Esophagus squamous epithelium (tissue), 5 donors: ENCODE measurements at regions not wholly inside any gene's neighbourhood (a gene's known extent, or its start where the extent isn't known, plus 50 kb on each side); places are given as distances from the start of the nearest gene placed in this dataset.

Source experiments
- DNase-seq: peaks from one replicate; lab custom pipeline; 2025; lab: John Stamatoyannopoulos, UW
- H3K27ac ChIP-seq, 4 donors: fragments of 200-600 bp; sonication (generic); one replicate each; pipeline ENCODE4 v1.5.1; 2016 to 2019; ENCODE audit warnings: mild to moderate bottlenecking in 1 of 4
- H3K27me3 ChIP-seq, 4 donors: fragments of 200-600 bp; sonication (generic); 1 replicate in 3 of 4; 2 replicates in 1 of 4; pipeline versions ENCODE4 v1.5.1 to v1.6.0; 2017 to 2021; ENCODE audit warnings: antibody characterized with exemption in 1 of 4
- H3K36me3 ChIP-seq, 3 donors: fragments of 200-600 bp; sonication (generic); one replicate each; pipeline ENCODE4 v1.5.1; 2016 to 2019
- H3K4me1 ChIP-seq, 3 donors: fragments of 200-600 bp; sonication (generic); one replicate each; pipeline ENCODE4 v1.5.1; 2017 to 2019
- H3K4me3 ChIP-seq, 4 donors: fragments of 200-600 bp; sonication (generic); 1 replicate in 3 of 4; 2 replicates in 1 of 4; pipeline ENCODE4 v1.5.1; 2016 to 2019; ENCODE audit warnings: mild to moderate bottlenecking in 2 of 4, moderate library complexity in 1 of 4
- H3K9me3 ChIP-seq, 3 donors: fragments of 200-600 bp; sonication (generic); one replicate each; pipeline ENCODE4 v1.5.1; 2016 to 2019
- POLR2A ChIP-seq, 4 donors: fragments of 450-650 bp; IDR thresholded peaks; one replicate each; pipeline ENCODE4 v1.6.1; 2017; ENCODE audit warnings: antibody characterized with exemption in 4 of 4, mild to moderate bottlenecking in 4 of 4, moderate library complexity in 3 of 4
- WGBS, 2 donors: methylation state at CpG; one replicate each; pipeline ENCODE4 v1.1.5; 2018; 5-methylcytosine and 5-hydroxymethylcytosine counted together
- intact Hi-C: fragments of 100-400 bp; cut with DNase I; formaldehyde crosslinking; loops from one replicate; pipeline ENCODE4 v1.15.0; 2022
- TF ChIP-seq, protein P1 (sequence below), 6 experiments: fragments of 450-650 bp in 4 of 6; fragments of 200-600 bp in 2 of 6; sonication (generic) in 2 of 6; IDR thresholded peaks; one replicate each; pipeline ENCODE4 v1.5.1; 2016 to 2019; ENCODE audit warnings: antibody characterized with exemption in 6 of 6, mild to moderate bottlenecking in 4 of 6, moderate library complexity in 4 of 6
- donor health status: DM: yes; HTN: yes; CAD: no.

DNA sequence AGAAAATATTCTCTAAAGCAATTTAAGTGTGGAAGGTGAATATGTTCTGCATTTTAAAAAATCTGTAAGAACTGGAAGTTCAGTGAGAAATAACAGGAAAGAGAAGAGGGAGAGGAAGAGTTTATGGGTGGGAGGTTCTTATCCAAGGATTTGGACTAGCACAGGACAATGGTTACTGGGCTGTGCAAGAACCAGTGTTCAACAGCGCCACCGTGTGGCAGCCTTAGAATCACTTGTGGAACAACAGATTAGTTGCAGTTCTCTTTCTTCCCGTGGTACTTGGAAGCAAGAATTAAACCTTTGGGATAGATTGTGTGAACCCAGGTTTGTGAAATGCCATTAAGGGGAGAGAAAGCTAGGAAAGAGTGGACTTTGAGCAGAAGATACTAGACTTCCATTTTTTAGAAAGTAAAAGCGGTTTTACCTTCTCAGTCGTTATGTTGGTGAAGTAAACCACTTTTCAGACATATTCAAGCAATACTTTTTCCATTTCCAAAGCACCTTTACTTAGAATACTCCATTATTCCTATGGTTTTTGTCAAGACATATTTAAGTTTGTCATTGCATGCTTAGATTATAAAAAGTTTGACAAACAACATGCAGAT lies 436.7 kb downstream of the RNF144B start:
- Histone ChIP-seq H3K9me3 (peaks cover 0 to 27% (median 21%) of the 10 kb centered on the region in 3 donors), H3K4me1 (no peaks in the 10 kb centered on the region), H3K27ac (no peak overlapping the region), H3K4me3 (no peak overlapping the region), H3K27me3 (no peaks in the 10 kb centered on the region), H3K36me3 (no peaks in the 10 kb centered on the region)
- TF ChIP-seq, protein P1, sequence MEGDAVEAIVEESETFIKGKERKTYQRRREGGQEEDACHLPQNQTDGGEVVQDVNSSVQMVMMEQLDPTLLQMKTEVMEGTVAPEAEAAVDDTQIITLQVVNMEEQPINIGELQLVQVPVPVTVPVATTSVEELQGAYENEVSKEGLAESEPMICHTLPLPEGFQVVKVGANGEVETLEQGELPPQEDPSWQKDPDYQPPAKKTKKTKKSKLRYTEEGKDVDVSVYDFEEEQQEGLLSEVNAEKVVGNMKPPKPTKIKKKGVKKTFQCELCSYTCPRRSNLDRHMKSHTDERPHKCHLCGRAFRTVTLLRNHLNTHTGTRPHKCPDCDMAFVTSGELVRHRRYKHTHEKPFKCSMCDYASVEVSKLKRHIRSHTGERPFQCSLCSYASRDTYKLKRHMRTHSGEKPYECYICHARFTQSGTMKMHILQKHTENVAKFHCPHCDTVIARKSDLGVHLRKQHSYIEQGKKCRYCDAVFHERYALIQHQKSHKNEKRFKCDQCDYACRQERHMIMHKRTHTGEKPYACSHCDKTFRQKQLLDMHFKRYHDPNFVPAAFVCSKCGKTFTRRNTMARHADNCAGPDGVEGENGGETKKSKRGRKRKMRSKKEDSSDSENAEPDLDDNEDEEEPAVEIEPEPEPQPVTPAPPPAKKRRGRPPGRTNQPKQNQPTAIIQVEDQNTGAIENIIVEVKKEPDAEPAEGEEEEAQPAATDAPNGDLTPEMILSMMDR (IDR thresholded peaks at IDR 0.05): peak in 2 of 6 experiments; percentile 34 to 65
- TF ChIP-seq POLR2A (IDR thresholded peaks at IDR 0.05): no peak
- intact Hi-C loops: no loop called here
- 49 to 56% methylated on average over 5 of the region's 5 CpGs for WGBS, 2 donors
- no peak for DNase-seq

DNA sequence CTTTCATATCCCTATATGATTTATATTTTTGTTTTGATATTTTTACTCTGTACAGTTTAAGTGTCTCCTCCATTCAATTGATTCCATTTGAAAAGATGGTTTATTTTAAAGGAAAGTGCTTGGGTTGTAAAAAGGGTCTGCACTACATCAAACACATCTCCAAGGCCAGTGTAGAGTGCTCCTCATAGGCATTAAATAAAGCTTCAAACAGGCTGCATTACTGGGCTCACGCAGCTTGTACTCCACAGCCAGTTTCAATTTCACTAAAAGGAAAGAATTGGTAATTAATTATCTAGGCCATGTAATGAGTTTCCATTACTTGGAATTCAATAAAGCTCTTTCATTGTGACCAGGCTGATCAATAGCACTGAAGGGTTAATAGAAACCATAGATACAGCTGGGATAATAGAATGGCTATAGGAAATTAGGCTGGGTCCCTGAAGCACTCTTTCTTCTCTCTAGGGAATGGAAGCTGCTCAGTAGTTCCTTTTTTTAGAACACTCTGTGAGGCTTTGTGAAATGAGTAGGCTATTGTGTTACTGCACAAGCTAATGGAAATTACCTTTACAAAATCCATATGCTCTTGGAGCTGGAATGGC lies 442.2 kb downstream of the RNF144B start:
- 58 to 83% methylated on average over 1 of the region's 1 CpG for WGBS, 2 donors
- no peak for DNase-seq
- H3K4me1 ChIP-seq: no peaks in the 10 kb centered on the region
- H3K36me3 ChIP-seq: no peaks in the 10 kb centered on the region
- H3K9me3 ChIP-seq: peaks cover 0 to 6% (median 4%) of the 10 kb centered on the region in 3 donors
- TF ChIP-seq POLR2A (IDR thresholded peaks at IDR 0.05): no peak
- TF ChIP-seq, protein P1 (IDR thresholded peaks at IDR 0.05): no peak
- H3K27me3 ChIP-seq: no peaks in the 10 kb centered on the region
- H3K27ac ChIP-seq: no peak overlapping the region
- intact Hi-C loops: no loop called here
- H3K4me3 ChIP-seq: no peak overlapping the region

DNA sequence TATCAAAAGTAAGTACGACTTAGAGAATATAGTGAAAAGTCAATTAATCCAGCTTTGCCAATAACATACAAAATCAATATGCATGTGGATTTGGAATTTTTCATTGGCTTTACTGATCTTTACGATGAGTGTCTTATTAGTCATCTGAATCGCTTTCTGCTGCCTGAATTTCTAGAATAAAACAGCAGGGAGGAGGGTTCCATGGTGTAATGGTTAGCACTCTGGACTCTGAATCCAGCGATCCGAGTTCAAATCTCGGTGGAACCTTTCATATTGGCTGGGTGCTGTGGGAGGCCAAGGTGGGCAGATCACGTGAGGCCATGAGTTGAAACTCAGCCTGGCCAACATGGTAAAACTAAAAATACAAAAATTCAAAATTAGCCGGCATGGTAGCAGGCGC lies 448.8 kb downstream of the RNF144B start:
- TF ChIP-seq, protein P1 (IDR thresholded peaks at IDR 0.05): no peak
- TF ChIP-seq POLR2A (IDR thresholded peaks at IDR 0.05): no peak
- no peaks in the 10 kb centered on the region for H3K36me3 ChIP-seq
- H3K27ac ChIP-seq: no peak overlapping the region
- intact Hi-C loops: no loop called here
- peaks cover 0 to 6% (median 0%) of the 10 kb centered on the region in 3 donors for H3K4me1 ChIP-seq
- 90 to 92% methylated on average over 9 of the region's 9 CpGs for WGBS, 2 donors
- no peaks in the 10 kb centered on the region for H3K27me3 ChIP-seq
- no peak for DNase-seq
- H3K4me3 ChIP-seq: no peak overlapping the region
- H3K9me3 ChIP-seq: no peaks in the 10 kb centered on the region

DNA sequence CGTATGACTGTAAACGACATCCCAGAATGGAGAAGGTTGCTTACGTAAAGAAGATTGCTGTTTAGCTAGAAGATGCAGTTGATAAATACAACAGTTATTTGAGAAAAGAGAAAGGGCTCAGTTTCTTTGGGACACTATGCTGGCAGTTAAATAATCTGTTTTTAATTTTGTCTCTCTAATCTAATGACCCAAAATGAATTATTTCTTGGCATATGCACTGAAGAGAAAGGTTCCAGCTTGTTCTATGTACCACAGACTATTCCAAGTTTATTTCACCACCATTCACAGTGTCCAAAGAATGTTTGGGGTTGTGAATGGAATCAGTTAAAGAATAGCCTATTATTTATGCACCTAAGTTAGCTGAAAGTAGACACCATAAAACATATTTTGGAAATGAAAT lies 449.9 kb downstream of the RNF144B start:
- no peak overlapping the region for H3K4me3 ChIP-seq
- 50 to 72% methylated on average over 3 of the region's 3 CpGs for WGBS, 2 donors
- no peak for TF ChIP-seq POLR2A (IDR thresholded peaks at IDR 0.05)
- TF ChIP-seq, protein P1 (IDR thresholded peaks at IDR 0.05): no peak
- no peaks in the 10 kb centered on the region for H3K9me3 ChIP-seq
- peaks cover 0 to 6% (median 0%) of the 10 kb centered on the region in 3 donors for H3K4me1 ChIP-seq
- H3K36me3 ChIP-seq: no peaks in the 10 kb centered on the region
- no peak for DNase-seq
- intact Hi-C loops: no loop called here
- no peak overlapping the region for H3K27ac ChIP-seq
- H3K27me3 ChIP-seq: no peaks in the 10 kb centered on the region

DNA sequence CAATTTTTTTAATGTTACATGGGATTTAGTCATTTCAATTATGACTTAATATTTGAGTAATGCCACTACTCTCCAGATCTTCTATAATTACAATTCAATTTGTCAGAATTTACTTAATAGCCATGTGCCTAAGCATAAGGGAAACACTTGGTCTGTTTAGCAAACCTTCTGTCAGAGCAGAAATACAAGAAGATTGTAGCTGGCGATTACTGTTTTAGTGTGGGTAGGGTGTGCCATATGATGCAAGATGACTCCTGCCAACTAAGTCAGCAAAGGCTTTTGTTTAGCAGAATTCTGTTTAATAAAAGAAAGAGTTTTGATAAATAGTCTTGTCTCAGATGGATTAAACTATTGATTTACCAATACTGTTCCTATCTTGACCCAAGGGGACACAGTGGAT lies 455.4 kb downstream of the RNF144B start:
- DNase-seq: no peak
- intact Hi-C loops: no loop called here
- no peak for TF ChIP-seq POLR2A (IDR thresholded peaks at IDR 0.05)
- TF ChIP-seq, protein P1 (IDR thresholded peaks at IDR 0.05): no peak
- Histone ChIP-seq H3K4me1 (peaks cover 0 to 27% (median 0%) of the 10 kb centered on the region in 3 donors), H3K27me3 (no peaks in the 10 kb centered on the region), H3K36me3 (no peaks in the 10 kb centered on the region), H3K27ac (no peak overlapping the region), H3K4me3 (no peak overlapping the region), H3K9me3 (no peaks in the 10 kb centered on the region)
- 33 to 67% methylated on average over 1 of the region's 1 CpG for WGBS, 2 donors
